Neural cell (in vitro differentiated cells): ENCODE measurements at regions not wholly inside any gene's neighbourhood (a gene's known extent, or its start where the extent isn't known, plus 50 kb on each side); places are given as distances from the start of the nearest gene placed in this dataset.

Experiments
- H2AFZ ChIP-seq: fragments of 200-600, 300-800 bp; sonication (generic), shearing (Covaris generic); 2 replicates; pipeline ENCODE4 v1.6.0; 2014; ENCODE audit warnings: low read depth, mild to moderate bottlenecking, antibody characterized with exemption, low read length, moderate library complexity
- H3F3A ChIP-seq: fragments of 200-600 bp; shearing (Covaris generic); 2 replicates; pipeline ENCODE4 v1.6.1; 2016; ENCODE audit warnings: mild to moderate bottlenecking, moderate library complexity, mixed read lengths, antibody characterized with exemption, low read length; ENCODE audit not compliant: insufficient read depth, poor library complexity, severe bottlenecking
- H3K27ac ChIP-seq: fragments of 200-600, 300-800 bp; sonication (generic), shearing (Covaris generic); 2 replicates; pipeline ENCODE4 v1.5.1; 2014; ENCODE audit warnings: mild to moderate bottlenecking, low read length, moderate library complexity
- H3K27me3 ChIP-seq: fragments of 300-800, 200-600 bp; sonication (generic), shearing (Covaris generic); 2 replicates; pipeline ENCODE4 v1.6.0; 2014; ENCODE audit warnings: mild to moderate bottlenecking, low read depth, low read length, moderate library complexity; ENCODE audit not compliant: insufficient read depth
- H3K36me3 ChIP-seq: fragments of 300-800, 200-600 bp; sonication (generic), shearing (Covaris generic); 2 replicates; pipeline ENCODE4 v1.5.1; 2014; ENCODE audit warnings: mild to moderate bottlenecking, antibody characterized with exemption, low read length, moderate library complexity; ENCODE audit not compliant: insufficient read depth
- H3K4me2 ChIP-seq: fragments of 300-800, 200-600 bp; sonication (generic), shearing (Covaris generic); 2 replicates; pipeline ENCODE4 v1.6.0; 2014; ENCODE audit warnings: mild to moderate bottlenecking, low read length
- H3K4me3 ChIP-seq: fragments of 300-800, 200-600 bp; sonication (generic), shearing (Covaris generic); 2 replicates; pipeline ENCODE4 v1.5.1; 2014; ENCODE audit warnings: mild to moderate bottlenecking, low read length, moderate library complexity
- H3K79me2 ChIP-seq: fragments of 200-600 bp; shearing (Covaris generic); replicated peaks from 2 replicates; pipeline ENCODE4 v1.6.0; 2014; ENCODE audit warnings: mild to moderate bottlenecking, low read length, moderate library complexity; ENCODE audit not compliant: insufficient read depth
- H3K9ac ChIP-seq: fragments of 300-800, 200-600 bp; sonication (generic), shearing (Covaris generic); 2 replicates; pipeline ENCODE4 v1.6.1; 2016; ENCODE audit warnings: mild to moderate bottlenecking, low read length, mixed read lengths
- H3K9me2 ChIP-seq: fragments of 200-600 bp; shearing (Covaris generic); 2 replicates; pipeline ENCODE4 v1.6.1; 2016; ENCODE audit warnings: mild to moderate bottlenecking, low read length, mixed read lengths; ENCODE audit not compliant: insufficient read depth
- H3K9me3 ChIP-seq: fragments of 200-600, 300-800 bp; sonication (generic), shearing (Covaris generic); 2 replicates; pipeline ENCODE4 v1.6.1; 2016; ENCODE audit warnings: mild to moderate bottlenecking, mixed run types, low read length, moderate library complexity, mixed read lengths
- H4K20me1 ChIP-seq: fragments of 200-600 bp; shearing (Covaris generic); 2 replicates; pipeline ENCODE4 v1.6.1; 2016; ENCODE audit warnings: mild to moderate bottlenecking, mixed run types; ENCODE audit not compliant: insufficient read depth
- CTCF ChIP-seq: fragments of 450-650 bp; IDR thresholded peaks from 2 replicates; pipeline ENCODE4 v1.5.1; 2014; ENCODE audit warnings: antibody characterized with exemption, mild to moderate bottlenecking, moderate library complexity; ENCODE audit not compliant: poor library complexity, severe bottlenecking
- EP300 ChIP-seq: fragments of 450-650 bp; conservative IDR thresholded peaks from 2 replicates; pipeline ENCODE4 v1.6.1; 2014; ENCODE audit warnings: antibody characterized with exemption, mild to moderate bottlenecking, moderate library complexity; ENCODE audit not compliant: poor library complexity, severe bottlenecking
- EZH2 ChIP-seq: fragments of 200-600, 300-800 bp; shearing (Covaris generic), sonication (generic); IDR thresholded peaks from 2 replicates; pipeline ENCODE4 v1.6.1; 2014; ENCODE audit warnings: antibody characterized with exemption, low read length, borderline replicate concordance, mild to moderate bottlenecking; ENCODE audit not compliant: insufficient read depth, poor library complexity, severe bottlenecking
- MXI1 ChIP-seq: fragments of 450-650 bp; conservative IDR thresholded peaks from 2 replicates; pipeline ENCODE4 v1.6.1; 2014; ENCODE audit warnings: antibody characterized with exemption, mild to moderate bottlenecking; ENCODE audit not compliant: poor library complexity, severe bottlenecking
- POLR2AphosphoS5 ChIP-seq: IDR thresholded peaks from 2 replicates; pipeline ENCODE4 v1.6.1; 2012
- RAD21 ChIP-seq: fragments of 450-650 bp; conservative IDR thresholded peaks from 2 replicates; pipeline ENCODE4 v1.6.1; 2014; ENCODE audit warnings: antibody characterized with exemption, mild to moderate bottlenecking, moderate library complexity
- REST ChIP-seq: IDR thresholded peaks from 2 replicates; pipeline ENCODE4 v1.6.1; 2012; ENCODE audit warnings: borderline replicate concordance
- SMC3 ChIP-seq: fragments of 450-650 bp; conservative IDR thresholded peaks from 2 replicates; pipeline ENCODE4 v1.6.1; 2014; ENCODE audit warnings: antibody characterized with exemption, mild to moderate bottlenecking, moderate library complexity; ENCODE audit not compliant: poor library complexity
- TAF1 ChIP-seq: IDR thresholded peaks from 2 replicates; pipeline ENCODE4 v1.6.1; 2012; ENCODE audit warnings: low read depth

- H4K20me1 ChIP-seq = no peaks in the 10 kb centered on the region
- no peak overlapping the region for H3K4me3 ChIP-seq
- H3F3A ChIP-seq = no peaks in the 10 kb centered on the region
- H3K36me3 ChIP-seq = no peaks in the 10 kb centered on the region
- TF ChIP-seq POLR2AphosphoS5 (no peak), EP300 (no peak), RAD21 (no peak), SMC3 (no peak), CTCF (no peak), EZH2 (no peak), TAF1 (no peak), MXI1 (no peak), REST (no peak)
- no peaks in the 10 kb centered on the region for H3K27me3 ChIP-seq
- H3K4me2 ChIP-seq = no peak overlapping the region
- no peaks in the 10 kb centered on the region for H3K79me2 ChIP-seq
- H3K9ac ChIP-seq = no peak overlapping the region
- no peaks in the 10 kb centered on the region for H3K9me2 ChIP-seq
- H3K27ac ChIP-seq = no peak overlapping the region
- no peak overlapping the region for H2AFZ ChIP-seq
- H3K9me3 ChIP-seq = peaks cover 3% of the 10 kb centered on the region
Observed at GRCh38 chr7:157474685-157475084, 137.9 kb downstream of the DNAJB6 start.

- H3F3A ChIP-seq = no peaks in the 10 kb centered on the region
- no peak overlapping the region for H3K4me3 ChIP-seq
- H3K79me2 ChIP-seq = no peaks in the 10 kb centered on the region
- no peak overlapping the region for H3K27ac ChIP-seq
- no peak overlapping the region for H3K9ac ChIP-seq
- H3K36me3 ChIP-seq = no peaks in the 10 kb centered on the region
- no peak overlapping the region for H2AFZ ChIP-seq
- no peak overlapping the region for H3K4me2 ChIP-seq
- H4K20me1 ChIP-seq = no peaks in the 10 kb centered on the region
- H3K9me2 ChIP-seq = no peaks in the 10 kb centered on the region
- H3K9me3 ChIP-seq = peaks cover 3% of the 10 kb centered on the region
- no peaks in the 10 kb centered on the region for H3K27me3 ChIP-seq
- TF ChIP-seq RAD21 (no peak), TAF1 (no peak), EZH2 (no peak), REST (no peak), SMC3 (no peak), CTCF (no peak), POLR2AphosphoS5 (no peak), MXI1 (no peak), EP300 (no peak)
Observed at GRCh38 chr7:157475095-157475494, 138.3 kb downstream of the DNAJB6 start.
